Neuronal stem cell (in vitro differentiated cells): ENCODE measurements at regions not wholly inside any gene's neighbourhood (a gene's known extent, or its start where the extent isn't known, plus 50 kb on each side); places are given as distances from the start of the nearest gene placed in this dataset.

ENCODE experiments used
- DNase-seq: peaks from one replicate; pipeline ENCODE4 v3.0.0-alpha.2; 2013; ENCODE audit warnings: low spot score
- H2AFZ ChIP-seq: one replicate; pipeline ENCODE4 v1.6.1; 2013; ENCODE audit warnings: mild to moderate bottlenecking, low read length, inconsistent platforms
- H2AK5ac ChIP-seq: 2 replicates; pipeline ENCODE4 v1.6.1; 2013; ENCODE audit warnings: low read depth, mild to moderate bottlenecking, inconsistent platforms, low read length, moderate library complexity, mixed read lengths
- H2BK120ac ChIP-seq: 2 replicates; pipeline ENCODE4 v1.6.1; 2013; ENCODE audit warnings: low read depth, mild to moderate bottlenecking, inconsistent platforms, low read length, moderate library complexity, mixed read lengths
- H2BK12ac ChIP-seq: one replicate; pipeline ENCODE4 v1.6.1; 2013; ENCODE audit warnings: low read length, inconsistent platforms
- H2BK15ac ChIP-seq: 2 replicates; pipeline ENCODE4 v1.6.1; 2013; ENCODE audit warnings: mild to moderate bottlenecking, low read length, inconsistent platforms, mixed read lengths
- H2BK5ac ChIP-seq: one replicate; pipeline ENCODE4 v1.6.1; 2013; ENCODE audit warnings: inconsistent platforms, mild to moderate bottlenecking, low read length, moderate library complexity
- H3K14ac ChIP-seq: one replicate; pipeline ENCODE4 v1.6.1; 2013; ENCODE audit warnings: low read length, inconsistent platforms
- H3K18ac ChIP-seq: 2 replicates; pipeline ENCODE4 v1.6.1; 2013; ENCODE audit warnings: low read length, inconsistent platforms
- H3K23ac ChIP-seq: 2 replicates; pipeline ENCODE4 v1.6.1; 2013; ENCODE audit warnings: low read depth, mild to moderate bottlenecking, mixed read lengths, low read length, inconsistent platforms; ENCODE audit not compliant: poor library complexity
- H3K27ac ChIP-seq: replicated peaks from 3 replicates; pipeline ENCODE4 v1.5.1; 2013; ENCODE audit warnings: low read length, inconsistent platforms
- H3K27me3 ChIP-seq, 3 experiments: 2 replicates each; pipeline ENCODE4 v1.6.1; 2013; ENCODE audit warnings: low read length in 3 of 3, mild to moderate bottlenecking in 2 of 3, inconsistent platforms in 1 of 3, low read depth in 1 of 3, mixed read lengths in 1 of 3, moderate library complexity in 1 of 3; ENCODE audit not compliant: control insufficient read depth in 3 of 3, insufficient read depth in 3 of 3
- H3K36me3 ChIP-seq, 2 donors: replicated peaks in 1 of 2; 2 replicates each; pipeline ENCODE4 v1.6.1; 2013; ENCODE audit warnings: low read length in 2 of 2; ENCODE audit not compliant: control insufficient read depth in 2 of 2, insufficient read depth in 2 of 2
- H3K4ac ChIP-seq: 2 replicates; pipeline ENCODE4 v1.6.1; 2013; ENCODE audit warnings: inconsistent platforms, mild to moderate bottlenecking, low read length, moderate library complexity
- H3K4me1 ChIP-seq, 2 donors: 1 replicate in 1 of 2; 2 replicates in 1 of 2; pipeline ENCODE4 v1.6.1; 2013; ENCODE audit warnings: low read length in 2 of 2, low read depth in 1 of 2; ENCODE audit not compliant: control insufficient read depth in 2 of 2, insufficient read depth in 1 of 2
- H3K4me2 ChIP-seq: one replicate; pipeline ENCODE4 v1.6.1; 2013; ENCODE audit warnings: mild to moderate bottlenecking, low read length, inconsistent platforms; ENCODE audit not compliant: insufficient read depth, poor library complexity, severe bottlenecking
- H3K4me3 ChIP-seq, 2 donors: 2 replicates each; pipeline ENCODE4 v1.5.1; 2013; ENCODE audit warnings: low read length in 2 of 2, mild to moderate bottlenecking in 2 of 2, inconsistent platforms in 1 of 2, moderate library complexity in 1 of 2
- H3K79me1 ChIP-seq: one replicate; pipeline ENCODE4 v1.6.1; 2013; ENCODE audit warnings: low read depth, mild to moderate bottlenecking, inconsistent platforms, low read length, moderate library complexity
- H3K9ac ChIP-seq: one replicate; pipeline ENCODE4 v1.6.1; 2013; ENCODE audit warnings: mild to moderate bottlenecking, low read depth, low read length, inconsistent platforms; ENCODE audit not compliant: poor library complexity
- H3K9me3 ChIP-seq, 2 donors: replicated peaks in 1 of 2; 2 replicates each; pipeline versions ENCODE3 to v1.6.1; 2013; ENCODE audit warnings: low read length in 2 of 2, mild to moderate bottlenecking in 2 of 2, inconsistent platforms in 1 of 2, low read depth in 1 of 2, mixed read lengths in 1 of 2, moderate library complexity in 1 of 2; ENCODE audit not compliant: control insufficient read depth in 2 of 2, insufficient read depth in 1 of 2
- H4K8ac ChIP-seq: one replicate; pipeline ENCODE4 v1.6.1; 2013; ENCODE audit warnings: low read depth, mild to moderate bottlenecking, inconsistent platforms, low read length, moderate library complexity
- H4K91ac ChIP-seq: one replicate; pipeline ENCODE4 v1.6.1; 2013; ENCODE audit warnings: low read length, low read depth, mild to moderate bottlenecking, inconsistent platforms; ENCODE audit not compliant: poor library complexity
- WGBS, 2 donors: extraction: QIAGEN DNeasy Blood & Tissue Kit; methylation state at CpG; one replicate each; pipeline ENCODE4 v1.1.7; 2013; ENCODE audit warnings: missing lambda C conversion rate in 2 of 2, mixed read lengths in 1 of 2; ENCODE audit not compliant: insufficient read length in 2 of 2, insufficient replicate concordance in 1 of 2; ENCODE audit errors: extremely low coverage in 2 of 2; 5-methylcytosine and 5-hydroxymethylcytosine counted together

GRCh38 chr12:89965993-89966392 is 257.4 kb upstream of the ATP2B1 start:
- H3K4me3 ChIP-seq: no peak overlapping the region
- no peak overlapping the region for H3K27ac ChIP-seq
- no peak overlapping the region for H3K4me2 ChIP-seq
- no peak overlapping the region for H4K8ac ChIP-seq
- no peak overlapping the region for H4K91ac ChIP-seq
- no peaks in the 10 kb centered on the region for H3K36me3 ChIP-seq
- no peaks in the 10 kb centered on the region for H3K9me3 ChIP-seq
- H2BK5ac ChIP-seq: no peak overlapping the region
- no peak overlapping the region for H3K23ac ChIP-seq
- H2BK12ac ChIP-seq: no peak overlapping the region
- no peak overlapping the region for H3K14ac ChIP-seq
- H2AFZ ChIP-seq: no peak overlapping the region
- H2BK15ac ChIP-seq: no peak overlapping the region
- no peak overlapping the region for H2AK5ac ChIP-seq
- H3K4ac ChIP-seq: no peak overlapping the region
- H3K9ac ChIP-seq: no peak overlapping the region
- no peak for DNase-seq
- no peak overlapping the region for H3K18ac ChIP-seq
- no CpG with 5 or more reads among the region's 2 CpGs for WGBS, 2 donors
- no peaks in the 10 kb centered on the region for H3K79me1 ChIP-seq
- no peaks in the 10 kb centered on the region for H3K27me3 ChIP-seq
- no peak overlapping the region for H2BK120ac ChIP-seq
- peaks cover 0 to 7% of the 10 kb centered on the region in 2 donors for H3K4me1 ChIP-seq

- no peak overlapping the region for H3K23ac ChIP-seq
- H3K4ac ChIP-seq: no peak overlapping the region
- H2BK15ac ChIP-seq: no peak overlapping the region
- H3K9me3 ChIP-seq: no peaks in the 10 kb centered on the region
- no peak overlapping the region for H3K27ac ChIP-seq
- no peak overlapping the region for H2AFZ ChIP-seq
- H2BK12ac ChIP-seq: no peak overlapping the region
- no peak overlapping the region for H3K14ac ChIP-seq
- no CpG with 5 or more reads among the region's 4 CpGs for WGBS, 2 donors
- peaks cover 0 to 7% of the 10 kb centered on the region in 2 donors for H3K4me1 ChIP-seq
- H3K4me2 ChIP-seq: no peak overlapping the region
- H3K27me3 ChIP-seq: no peaks in the 10 kb centered on the region
- H4K8ac ChIP-seq: no peak overlapping the region
- H4K91ac ChIP-seq: no peak overlapping the region
- H3K18ac ChIP-seq: no peak overlapping the region
- no peaks in the 10 kb centered on the region for H3K79me1 ChIP-seq
- no peak overlapping the region for H2BK120ac ChIP-seq
- H2AK5ac ChIP-seq: no peak overlapping the region
- H3K4me3 ChIP-seq: no peak overlapping the region
- H3K36me3 ChIP-seq: no peaks in the 10 kb centered on the region
- no peak overlapping the region for H2BK5ac ChIP-seq
- no peak overlapping the region for H3K9ac ChIP-seq
- DNase-seq: no peak
Observed at GRCh38 chr12:89962648-89963047, 254.0 kb upstream of the ATP2B1 start.

- no peak overlapping the region for H4K91ac ChIP-seq
- H3K79me1 ChIP-seq: no peaks in the 10 kb centered on the region
- H2BK5ac ChIP-seq: no peak overlapping the region
- DNase-seq: no peak
- H2BK15ac ChIP-seq: no peak overlapping the region
- peaks cover 0 to 3% of the 10 kb centered on the region in 2 donors for H3K4me1 ChIP-seq
- no peak overlapping the region for H3K14ac ChIP-seq
- H3K23ac ChIP-seq: no peak overlapping the region
- H3K4me2 ChIP-seq: no peak overlapping the region
- H3K9me3 ChIP-seq: no peaks in the 10 kb centered on the region
- H2BK12ac ChIP-seq: no peak overlapping the region
- H2BK120ac ChIP-seq: no peak overlapping the region
- no peaks in the 10 kb centered on the region for H3K27me3 ChIP-seq
- H2AFZ ChIP-seq: no peak overlapping the region
- H3K18ac ChIP-seq: no peak overlapping the region
- no CpG with 5 or more reads among the region's 2 CpGs for WGBS, 2 donors
- H3K9ac ChIP-seq: no peak overlapping the region
- H3K4ac ChIP-seq: no peak overlapping the region
- H3K4me3 ChIP-seq: no peak overlapping the region
- no peak overlapping the region for H3K27ac ChIP-seq
- H4K8ac ChIP-seq: no peak overlapping the region
- no peak overlapping the region for H2AK5ac ChIP-seq
- no peaks in the 10 kb centered on the region for H3K36me3 ChIP-seq
Observed at GRCh38 chr12:89960607-89961394, 252.2 kb upstream of the ATP2B1 start.

- Histone ChIP-seq H3K27me3 (no peaks in the 10 kb centered on the region), H3K79me1 (no peaks in the 10 kb centered on the region), H3K9me3 (no peaks in the 10 kb centered on the region), H3K14ac (no peak overlapping the region), H2AK5ac (no peak overlapping the region), H3K4me3 (no peak overlapping the region), H4K8ac (no peak overlapping the region), H3K9ac (no peak overlapping the region), H2BK12ac (no peak overlapping the region), H3K4me2 (no peak overlapping the region), H2AFZ (no peak overlapping the region), H2BK120ac (no peak overlapping the region), H3K4me1 (peaks cover 0 to 1% of the 10 kb centered on the region in 2 donors), H2BK5ac (no peak overlapping the region), H2BK15ac (no peak overlapping the region), H3K4ac (no peak overlapping the region), H4K91ac (no peak overlapping the region), H3K27ac (no peak overlapping the region), H3K18ac (no peak overlapping the region), H3K36me3 (no peaks in the 10 kb centered on the region), H3K23ac (no peak overlapping the region)
- DNase-seq: no peak
- no CpG with 5 or more reads among the region's 2 CpGs for WGBS, 2 donors
Observed at GRCh38 chr12:89960011-89960507, 251.4 kb upstream of the ATP2B1 start.
